HG02763 (cell line): ENCODE measurements at regions not wholly inside any gene's neighbourhood (a gene's known extent, or its start where the extent isn't known, plus 50 kb on each side); places are given as distances from the start of the nearest gene placed in this dataset.

Source experiments
- ATAC-seq: cut with Tn5 transposase; IDR thresholded peaks from one replicate; pipeline ENCODE4 v1.9.1; 2021; ENCODE audit warnings: mild to moderate bottlenecking, moderate library complexity; ENCODE audit not compliant: unreplicated experiment

- ATAC-seq, result no peak
Measured at GRCh38 chr9:16025627-16026026, 472.8 kb downstream of the CCDC171 start.

GRCh38 chr9:16026886-16027285 lies 474.0 kb downstream of the CCDC171 start:
- no peak for ATAC-seq

- no peak for ATAC-seq
Measured at GRCh38 chr9:16028548-16028947, 475.7 kb downstream of the CCDC171 start.

GRCh38 chr9:16029046-16029615 lies 476.3 kb downstream of the CCDC171 start:
- no peak for ATAC-seq

- no peak for ATAC-seq
Measured at GRCh38 chr9:16029796-16030363, 477.0 kb downstream of the CCDC171 start.

GRCh38 chr9:16030528-16031185 lies 477.8 kb downstream of the CCDC171 start:
- ATAC-seq, result peak; percentile 96

- no peak for ATAC-seq
Measured at GRCh38 chr9:16031486-16031885, 478.6 kb downstream of the CCDC171 start.

- no peak for ATAC-seq
Measured at GRCh38 chr9:16031971-16032370, 479.1 kb downstream of the CCDC171 start.

- ATAC-seq, result no peak
Measured at GRCh38 chr9:16032799-16033198, 480.0 kb downstream of the CCDC171 start.

GRCh38 chr9:16033253-16033652 lies 480.4 kb downstream of the CCDC171 start:
- ATAC-seq, result no peak

- ATAC-seq, result no peak
Measured at GRCh38 chr9:16033921-16034691, 481.3 kb downstream of the CCDC171 start.

GRCh38 chr9:16039218-16039987 lies 486.6 kb downstream of the CCDC171 start:
- no peak for ATAC-seq

- no peak for ATAC-seq
Measured at GRCh38 chr9:16039988-16040761, 487.3 kb downstream of the CCDC171 start.

- no peak for ATAC-seq
Measured at GRCh38 chr9:16043756-16044578, 491.1 kb downstream of the CCDC171 start.

GRCh38 chr9:16044579-16044881 lies 491.7 kb downstream of the CCDC171 start:
- no peak for ATAC-seq

GRCh38 chr9:16045651-16046280 lies 492.9 kb downstream of the CCDC171 start:
- no peak for ATAC-seq

- ATAC-seq, result no peak
Measured at GRCh38 chr9:16046713-16047112, 493.9 kb downstream of the CCDC171 start.

GRCh38 chr9:16048129-16048528 lies 495.3 kb downstream of the CCDC171 start:
- ATAC-seq, result no peak

- ATAC-seq, result no peak
Measured at GRCh38 chr9:16052146-16052545, 499.3 kb downstream of the CCDC171 start.
